22Rv1 (cell line): ENCODE measurements at regions not wholly inside any gene's neighbourhood (a gene's known extent, or its start where the extent isn't known, plus 50 kb on each side); places are given as distances from the start of the nearest gene placed in this dataset.

Experiments
- ZFX ChIP-seq: fragments of 450-650 bp; IDR thresholded peaks from 2 replicates; pipeline ENCODE4 v1.6.1; 2017; ENCODE audit warnings: antibody characterized with exemption, borderline replicate concordance
- TF ChIP-seq, protein P1 (sequence below): fragments of 450-650 bp; IDR thresholded peaks from 2 replicates; pipeline ENCODE4 v1.5.1; 2017; ENCODE audit warnings: mild to moderate bottlenecking

DNA sequence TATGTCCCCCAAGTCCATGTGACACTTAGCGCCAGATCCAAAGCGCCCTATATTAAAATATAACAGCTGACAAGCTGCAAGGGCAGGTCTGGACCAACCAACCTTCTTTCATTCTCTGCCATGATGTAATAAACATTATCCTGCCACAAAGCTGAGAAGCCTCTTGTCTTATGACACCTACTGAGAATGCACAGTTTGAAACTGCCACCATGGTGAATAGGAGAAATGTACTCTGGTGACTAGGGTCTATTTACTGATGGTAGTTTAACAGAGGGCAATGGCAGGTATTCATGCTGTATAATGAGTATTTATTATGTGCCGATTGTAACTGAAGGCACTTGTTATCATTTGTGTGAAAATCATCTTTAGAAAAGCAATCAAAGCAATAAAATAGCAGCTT is 634.0 kb downstream of the OTOL1 start:
- TF ChIP-seq, protein P1, sequence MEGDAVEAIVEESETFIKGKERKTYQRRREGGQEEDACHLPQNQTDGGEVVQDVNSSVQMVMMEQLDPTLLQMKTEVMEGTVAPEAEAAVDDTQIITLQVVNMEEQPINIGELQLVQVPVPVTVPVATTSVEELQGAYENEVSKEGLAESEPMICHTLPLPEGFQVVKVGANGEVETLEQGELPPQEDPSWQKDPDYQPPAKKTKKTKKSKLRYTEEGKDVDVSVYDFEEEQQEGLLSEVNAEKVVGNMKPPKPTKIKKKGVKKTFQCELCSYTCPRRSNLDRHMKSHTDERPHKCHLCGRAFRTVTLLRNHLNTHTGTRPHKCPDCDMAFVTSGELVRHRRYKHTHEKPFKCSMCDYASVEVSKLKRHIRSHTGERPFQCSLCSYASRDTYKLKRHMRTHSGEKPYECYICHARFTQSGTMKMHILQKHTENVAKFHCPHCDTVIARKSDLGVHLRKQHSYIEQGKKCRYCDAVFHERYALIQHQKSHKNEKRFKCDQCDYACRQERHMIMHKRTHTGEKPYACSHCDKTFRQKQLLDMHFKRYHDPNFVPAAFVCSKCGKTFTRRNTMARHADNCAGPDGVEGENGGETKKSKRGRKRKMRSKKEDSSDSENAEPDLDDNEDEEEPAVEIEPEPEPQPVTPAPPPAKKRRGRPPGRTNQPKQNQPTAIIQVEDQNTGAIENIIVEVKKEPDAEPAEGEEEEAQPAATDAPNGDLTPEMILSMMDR, result no peak
- TF ChIP-seq ZFX, result no peak
